ENCODE measurements at regions not wholly inside any gene's neighbourhood (a gene's known extent, or its start where the extent isn't known, plus 50 kb on each side); places are given as distances from the start of the nearest gene placed in this dataset.

GRCh38 chr4:128427832-128428366 lies 140.3 kb upstream of the PGRMC2 start:
- TF ChIP-seq CTCF (IDR thresholded peaks at IDR 0.05; ENCODE audit: insufficient read depth, low read length), result no peak
- no peak for TF ChIP-seq POLR2AphosphoS5 (IDR thresholded peaks at IDR 0.05; ENCODE audit: low read depth)
